ENCODE measurements at regions not wholly inside any gene's neighbourhood (a gene's known extent, or its start where the extent isn't known, plus 50 kb on each side); places are given as distances from the start of the nearest gene placed in this dataset.

DNA sequence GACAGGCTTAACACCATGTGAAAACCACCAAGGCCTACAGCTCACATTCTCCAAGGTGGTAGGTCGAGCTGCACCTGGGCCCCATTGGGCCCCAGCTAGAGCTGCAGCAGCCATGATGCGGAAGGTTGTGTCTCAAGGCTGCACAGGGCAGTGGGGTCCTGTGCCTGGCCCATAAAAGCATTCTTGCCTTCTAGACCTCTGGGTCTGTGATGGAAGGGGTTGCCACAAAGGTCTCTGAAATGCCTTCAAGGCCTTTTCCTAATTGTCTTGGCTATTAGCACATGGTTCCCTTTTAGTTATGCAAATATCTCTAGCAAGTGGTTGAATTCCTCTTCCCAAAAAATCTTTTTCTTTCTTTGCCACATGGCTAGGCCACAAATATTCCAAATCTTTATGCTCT lies 52.5 kb upstream of the C11orf58 start:
- no peak for DNase-seq

DNA sequence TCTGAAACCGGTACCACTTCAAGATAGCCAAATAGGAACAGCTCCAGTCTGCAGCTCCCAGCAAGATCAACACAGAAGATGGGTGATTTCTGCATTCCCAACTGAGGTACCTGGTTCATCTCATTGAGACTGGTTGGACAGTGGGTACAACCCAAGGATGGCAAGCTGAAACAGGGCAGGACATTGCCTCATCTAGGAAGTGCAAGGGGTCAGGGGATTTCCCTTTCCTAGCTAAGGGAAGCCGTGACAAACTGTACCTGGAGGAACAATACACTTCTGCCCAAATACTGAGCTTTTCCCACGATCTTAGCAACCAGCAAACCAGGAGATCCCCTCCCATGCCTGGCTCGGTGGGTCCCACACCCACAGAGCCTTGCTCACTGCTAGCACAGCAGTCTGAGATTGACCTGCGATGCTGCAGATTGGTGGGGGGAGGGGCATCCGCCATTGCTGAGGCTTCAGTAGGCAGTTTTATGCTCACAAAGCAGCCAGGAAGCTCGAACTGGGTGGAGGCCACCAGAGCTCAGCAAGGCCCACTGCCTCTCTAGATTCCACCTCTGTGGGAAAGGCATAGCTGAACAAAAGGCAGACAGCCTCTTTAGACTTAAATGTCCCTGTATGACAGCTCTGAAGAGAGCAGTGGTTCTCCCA lies 59.9 kb upstream of the C11orf58 start:
- DNase-seq = no peak

DNA sequence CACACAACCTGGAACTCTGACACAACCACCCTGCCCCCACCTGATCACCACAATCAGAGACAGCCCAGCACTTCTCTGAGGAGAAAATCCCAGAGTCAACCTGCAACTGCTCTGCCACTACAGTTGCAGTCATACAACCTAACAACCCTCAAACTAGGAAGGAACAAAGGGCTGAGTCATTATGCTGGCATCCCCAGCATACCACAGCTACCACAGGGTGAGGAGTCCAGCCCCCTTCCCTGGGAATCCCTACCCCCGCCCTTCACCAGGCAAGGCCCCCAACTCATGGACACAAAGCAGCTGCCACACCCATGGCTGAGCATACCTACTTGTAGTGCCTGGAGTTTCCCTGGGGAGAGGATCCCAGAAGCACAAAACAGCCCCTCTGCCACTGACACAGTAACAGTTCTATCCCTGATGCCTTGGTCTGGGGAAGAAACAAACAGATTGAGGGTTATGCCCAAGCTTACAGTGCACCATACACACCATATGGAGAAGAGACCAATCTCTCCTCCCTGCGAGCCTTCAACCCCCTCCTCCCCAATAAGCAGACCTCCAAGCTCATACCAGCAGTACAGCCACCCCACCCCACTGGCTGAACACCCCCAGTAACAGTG lies 68.5 kb upstream of the C11orf58 start:
- DNase-seq = peak; percentile 48

DNA sequence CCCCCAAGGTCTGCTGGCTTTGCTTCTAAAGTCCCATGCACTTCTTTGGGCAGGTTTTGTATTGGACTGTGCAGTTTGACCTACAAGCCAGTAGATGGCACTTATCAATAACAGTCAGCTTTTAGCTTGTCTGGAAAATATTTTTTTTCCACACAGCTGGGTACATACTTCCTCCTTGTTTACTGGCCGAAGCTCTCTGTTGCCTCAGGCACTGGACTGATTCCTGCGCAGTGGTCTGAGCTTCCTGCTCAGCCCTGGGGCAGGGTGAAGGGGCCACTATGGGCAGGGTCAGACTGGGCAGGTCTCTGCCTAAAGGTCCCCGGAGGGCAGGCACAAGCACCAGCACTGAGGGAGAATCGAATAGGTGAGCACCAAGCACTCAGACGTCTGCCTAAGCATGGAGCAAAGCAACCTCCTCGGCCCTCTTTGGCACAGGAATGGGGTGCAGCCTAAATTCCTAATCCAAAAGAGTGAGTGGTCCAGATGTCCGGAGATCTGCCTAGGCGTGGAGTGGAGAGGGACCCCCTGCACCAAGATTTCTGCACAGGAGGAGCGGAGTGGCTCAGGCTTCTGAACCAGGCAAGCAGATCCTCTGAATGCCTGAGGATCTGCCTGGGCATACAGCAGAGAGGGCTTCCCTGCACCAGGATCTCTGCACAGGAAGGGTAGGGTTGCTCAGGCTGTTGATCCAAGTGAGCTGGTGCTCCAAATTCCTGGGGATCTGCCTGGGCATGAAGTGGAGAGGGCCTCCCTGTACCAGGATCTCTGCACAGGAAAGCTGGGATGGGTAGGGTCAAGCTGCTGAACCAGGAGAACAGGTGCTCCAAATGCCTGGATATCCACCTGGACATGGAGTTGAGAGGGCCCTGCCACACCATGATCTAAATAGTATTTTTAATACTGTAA lies 105.9 kb upstream of the C11orf58 start:
- no peak for DNase-seq

DNA sequence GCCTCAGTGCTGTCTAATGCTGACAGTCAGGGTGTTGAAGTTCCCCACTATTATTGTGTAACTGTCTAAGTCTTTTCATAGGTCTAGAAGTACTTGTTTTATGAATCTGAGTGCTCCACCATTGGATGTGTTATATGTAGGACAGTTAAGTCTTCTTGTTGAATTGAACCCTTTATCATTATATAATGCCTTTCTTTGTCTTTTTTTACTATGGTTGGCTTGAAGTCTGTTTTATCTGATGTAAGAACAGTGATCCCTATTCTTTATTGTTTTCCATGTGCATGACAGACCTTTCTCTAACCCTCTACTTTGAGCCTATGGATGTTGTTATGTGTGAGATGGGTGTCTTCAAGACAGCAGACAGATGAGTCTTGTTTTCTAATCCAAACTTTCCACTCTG lies 107.8 kb upstream of the C11orf58 start:
- no peak for DNase-seq

DNA sequence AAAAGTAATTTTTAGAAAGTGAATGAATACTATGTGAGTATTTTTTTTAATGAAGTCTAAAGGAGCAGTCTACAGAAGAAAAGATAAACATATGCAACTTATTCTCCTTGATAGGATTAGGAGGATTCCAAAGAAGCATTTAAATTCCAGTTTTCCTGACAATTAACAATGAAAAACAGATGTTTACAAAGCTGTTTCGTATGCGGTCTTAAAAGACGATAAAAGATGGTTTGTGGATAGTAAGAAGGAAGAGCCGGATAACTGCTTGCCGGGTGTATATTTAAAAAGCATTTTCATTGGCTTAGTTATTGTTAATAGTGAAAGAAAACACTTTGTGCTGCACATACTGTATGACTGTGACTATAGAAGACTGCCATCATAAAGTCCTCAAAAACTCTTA lies 120.0 kb upstream of the C11orf58 start:
- DNase-seq = no peak

DNA sequence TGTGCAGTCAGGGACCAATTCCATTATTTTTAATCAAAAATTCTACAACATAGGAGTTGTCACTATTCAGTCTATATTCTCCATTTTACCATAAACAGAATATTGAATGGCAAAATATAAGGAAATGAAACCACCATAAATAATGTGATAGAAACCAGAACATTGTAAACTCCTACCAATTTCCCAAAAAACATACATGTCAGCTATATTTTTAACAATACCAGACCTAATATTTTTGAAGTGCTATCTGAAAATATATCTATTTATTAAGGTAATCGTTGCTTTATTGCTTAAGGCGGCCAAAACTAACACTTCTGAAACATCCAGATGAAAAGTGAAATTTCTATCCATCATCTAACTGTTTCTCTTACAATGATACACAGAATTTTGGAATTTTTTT lies 123.0 kb upstream of the C11orf58 start:
- no peak for DNase-seq

DNA sequence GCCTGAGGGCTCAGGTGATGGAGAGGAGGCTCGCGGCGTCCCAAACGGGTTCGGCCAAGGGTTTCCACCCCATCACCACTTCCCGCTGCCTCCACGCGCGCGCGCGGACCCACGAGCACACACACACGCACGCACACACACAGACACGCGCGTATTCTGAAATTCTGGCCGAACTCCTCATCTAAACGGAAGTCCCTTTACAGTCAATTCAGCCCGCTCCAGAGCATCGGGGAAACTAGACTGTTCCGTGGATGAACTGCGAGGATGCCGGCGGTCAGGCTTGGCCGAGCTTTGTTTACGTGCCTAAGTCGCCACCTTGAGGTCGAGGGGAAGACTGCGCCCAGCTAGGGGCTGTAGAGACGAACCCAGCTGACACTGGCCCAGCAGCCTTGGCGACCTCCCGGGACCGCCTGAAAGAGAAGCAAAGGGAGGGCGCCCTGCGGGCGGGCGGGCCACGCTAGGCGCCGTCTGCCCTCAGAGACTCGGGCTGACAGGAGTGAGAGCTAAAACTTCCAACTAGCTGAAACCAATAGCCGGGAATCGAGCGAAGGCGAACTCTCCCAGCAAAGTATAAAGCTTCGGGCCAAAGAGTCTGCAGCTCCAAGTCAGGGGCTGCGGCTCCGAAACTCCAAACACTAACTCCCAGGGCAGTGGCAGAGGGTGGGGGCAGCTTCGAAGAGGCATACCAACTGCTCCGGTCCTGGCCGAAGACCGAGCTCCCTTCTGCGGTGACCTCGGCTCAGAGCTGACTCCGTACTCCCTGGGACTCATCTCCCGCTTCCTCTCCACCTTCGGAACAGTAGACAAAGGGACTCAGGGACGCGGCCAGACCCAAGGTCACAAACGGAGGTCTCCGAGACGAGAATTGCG lies 124.7 kb upstream of the C11orf58 start:
- peak; percentile 82 for DNase-seq

DNA sequence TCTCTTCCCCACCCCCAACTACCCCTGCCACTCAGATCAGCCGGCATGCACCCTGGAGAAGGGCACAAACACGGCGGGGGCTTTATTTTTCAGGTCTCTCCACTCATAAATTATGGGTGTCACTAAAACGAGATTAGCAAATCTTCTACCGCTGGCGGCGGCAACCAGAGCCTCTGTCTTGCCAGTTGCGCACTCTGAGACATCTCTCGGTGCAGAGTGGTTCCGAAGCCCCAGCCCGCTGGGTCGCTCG lies 125.3 kb upstream of the C11orf58 start:
- no peak for DNase-seq

DNA sequence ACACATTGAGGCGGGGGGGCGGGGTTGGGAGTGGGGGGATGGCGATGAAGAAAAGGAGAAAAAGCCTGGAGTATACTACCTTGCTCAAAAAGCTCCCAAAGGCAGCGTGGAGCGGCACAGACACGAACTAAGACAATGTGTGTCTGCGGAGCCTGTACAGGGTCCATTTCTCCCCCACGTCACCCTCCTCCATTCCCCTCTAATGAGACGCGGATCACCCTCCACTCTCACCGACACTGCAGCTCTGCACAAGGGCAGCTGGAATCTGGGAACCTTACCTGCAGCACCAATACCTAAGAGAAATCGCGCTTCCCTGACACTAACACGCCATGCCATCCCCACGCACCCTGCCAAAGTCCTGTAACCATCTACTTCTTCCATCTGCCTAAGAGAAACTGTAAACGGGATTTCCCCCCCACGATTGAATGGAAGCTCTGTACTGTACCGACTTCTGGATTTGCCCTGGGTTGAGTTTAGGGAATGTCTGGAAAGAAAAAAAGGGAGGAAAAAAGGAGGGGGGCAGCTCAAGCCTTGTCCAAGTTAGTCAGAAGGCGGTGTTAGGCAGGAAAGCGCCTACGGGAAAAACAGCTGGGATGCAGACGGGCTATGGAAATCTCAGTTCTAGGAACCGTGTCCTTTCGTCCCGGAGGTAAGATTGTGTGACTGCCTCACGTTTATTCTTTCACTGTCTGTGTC lies 125.7 kb upstream of the C11orf58 start:
- DNase-seq = peak; percentile 15

DNA sequence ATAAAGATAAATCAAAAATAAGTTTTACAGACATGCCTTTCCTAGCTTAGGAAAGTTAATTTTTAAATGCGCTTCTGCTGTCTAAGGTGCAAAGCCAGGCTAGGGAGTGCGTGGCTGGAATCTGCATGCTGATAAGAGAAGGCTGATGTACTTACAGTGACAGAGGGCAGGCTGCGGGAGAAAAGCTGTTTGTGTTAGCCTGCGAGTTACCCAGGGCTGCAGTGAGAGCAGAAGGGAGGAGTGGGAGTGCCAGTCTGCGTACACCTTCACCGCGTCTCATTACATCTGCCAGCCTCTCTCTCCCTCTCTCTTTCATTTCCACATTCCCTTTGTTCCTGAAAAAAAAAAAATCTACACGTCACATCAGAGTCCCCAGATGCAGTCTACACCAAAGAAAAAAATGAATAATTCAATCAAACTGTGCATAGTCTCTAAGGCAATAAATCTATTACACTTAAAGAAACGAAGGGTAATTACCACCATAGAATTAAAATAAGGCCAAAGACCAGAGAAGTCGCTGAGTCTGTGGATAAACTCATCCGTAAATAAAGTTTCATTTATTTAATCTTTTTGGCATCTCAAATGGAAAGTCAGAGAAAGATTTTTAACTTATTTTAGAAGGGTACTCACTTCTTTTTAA lies 126.4 kb upstream of the C11orf58 start:
- no peak for DNase-seq

DNA sequence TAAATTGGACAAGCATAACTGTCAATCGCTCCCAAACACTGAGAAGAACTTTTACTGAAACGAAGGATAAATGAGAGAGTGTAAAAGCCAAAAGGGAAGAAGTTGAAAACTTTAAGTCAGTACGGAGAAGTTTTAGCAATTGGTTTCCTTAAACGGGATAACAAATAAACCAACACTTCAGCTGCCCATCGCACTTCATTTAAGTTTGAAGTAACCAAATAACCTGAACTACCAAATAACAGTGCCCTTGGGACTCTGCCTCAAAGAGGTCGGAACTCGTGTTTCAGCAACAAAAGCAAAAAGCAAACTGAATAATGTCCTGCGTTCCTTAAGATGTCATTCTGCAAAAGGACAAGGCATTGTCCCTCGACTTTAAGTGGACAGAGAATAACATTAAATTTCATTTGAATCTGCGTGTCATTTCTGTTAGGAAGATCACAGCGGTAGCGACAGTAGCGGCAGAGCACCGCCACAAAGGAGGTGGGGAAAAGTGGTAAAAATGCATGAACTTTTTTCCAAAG lies 127.0 kb upstream of the C11orf58 start:
- DNase-seq = no peak

DNA sequence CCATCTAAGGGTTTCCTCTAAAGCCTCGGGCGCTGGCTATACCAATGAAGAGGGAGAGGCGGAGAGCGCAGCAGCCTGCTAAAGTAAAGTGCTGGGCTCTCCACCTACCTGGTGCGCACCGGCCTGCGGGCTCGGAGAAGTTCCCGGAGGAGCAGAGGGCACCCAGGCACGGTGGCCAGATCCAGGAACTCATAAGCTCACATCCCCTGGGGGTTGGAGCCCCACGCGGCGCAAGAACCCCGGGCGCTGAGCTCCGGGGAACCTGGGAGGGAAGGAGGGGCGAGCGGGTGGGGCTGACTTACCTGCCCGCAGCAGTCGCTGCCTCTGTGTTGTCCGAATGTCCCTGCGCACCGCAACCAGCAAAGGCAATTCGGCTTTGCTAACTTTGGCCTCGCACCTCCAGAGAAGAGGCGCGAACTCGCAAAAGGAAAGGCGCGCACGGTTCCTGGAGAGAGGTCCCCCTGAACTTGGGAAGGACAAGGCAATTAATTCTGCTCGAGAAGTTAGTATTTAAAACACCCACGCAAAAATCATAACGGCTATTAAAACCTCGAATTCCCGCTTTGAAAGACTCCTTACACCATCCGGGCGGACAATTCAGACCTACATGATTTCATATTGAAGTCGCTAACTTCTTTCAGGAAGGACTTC lies 127.6 kb upstream of the C11orf58 start:
- DNase-seq = no peak

DNA sequence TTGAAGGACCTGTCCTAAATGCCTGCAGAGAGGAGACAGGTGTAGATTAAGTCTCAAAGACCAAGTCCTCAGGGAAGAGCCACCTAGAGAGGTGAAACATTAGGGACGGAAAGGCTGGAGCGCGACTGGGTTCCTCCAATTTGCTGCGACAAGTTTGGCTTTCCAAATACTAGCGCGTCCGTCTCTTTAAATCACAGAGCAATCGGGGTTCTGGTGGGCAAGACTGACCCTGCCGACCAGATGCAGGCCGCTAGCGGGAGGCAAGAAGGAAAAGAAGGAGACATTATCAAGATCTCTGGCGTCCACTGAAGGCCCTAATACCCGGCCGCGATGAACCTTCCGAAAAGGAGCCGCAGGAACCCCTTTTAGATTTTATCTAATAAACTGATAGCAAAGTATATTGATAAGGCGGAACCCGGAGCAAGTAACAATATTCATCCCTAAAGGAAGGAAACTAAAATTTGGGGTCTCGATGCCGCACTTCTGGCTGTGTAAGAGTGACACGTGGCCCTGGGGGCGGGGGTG lies 128.2 kb upstream of the C11orf58 start:
- no peak for DNase-seq

DNA sequence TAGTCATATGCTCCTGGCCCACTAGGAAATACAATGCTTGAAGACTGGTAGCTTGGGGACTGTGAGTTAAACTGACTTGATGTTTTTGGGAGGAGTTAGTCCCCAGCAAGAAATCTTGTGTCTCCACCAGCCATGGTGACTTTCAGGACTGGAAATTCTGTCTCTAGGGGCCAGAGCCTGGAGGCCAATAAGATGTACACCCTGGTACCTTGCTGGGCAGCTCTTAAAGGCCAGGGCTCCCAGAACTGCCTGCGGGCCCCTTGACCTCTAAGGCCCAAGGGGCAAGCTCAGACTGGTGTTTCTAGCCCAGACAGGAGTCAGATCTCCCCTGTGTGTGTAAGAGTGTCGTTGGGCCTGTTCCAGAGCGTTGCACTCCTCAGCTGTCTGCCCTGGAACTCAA lies 128.7 kb upstream of the C11orf58 start:
- DNase-seq = no peak

DNA sequence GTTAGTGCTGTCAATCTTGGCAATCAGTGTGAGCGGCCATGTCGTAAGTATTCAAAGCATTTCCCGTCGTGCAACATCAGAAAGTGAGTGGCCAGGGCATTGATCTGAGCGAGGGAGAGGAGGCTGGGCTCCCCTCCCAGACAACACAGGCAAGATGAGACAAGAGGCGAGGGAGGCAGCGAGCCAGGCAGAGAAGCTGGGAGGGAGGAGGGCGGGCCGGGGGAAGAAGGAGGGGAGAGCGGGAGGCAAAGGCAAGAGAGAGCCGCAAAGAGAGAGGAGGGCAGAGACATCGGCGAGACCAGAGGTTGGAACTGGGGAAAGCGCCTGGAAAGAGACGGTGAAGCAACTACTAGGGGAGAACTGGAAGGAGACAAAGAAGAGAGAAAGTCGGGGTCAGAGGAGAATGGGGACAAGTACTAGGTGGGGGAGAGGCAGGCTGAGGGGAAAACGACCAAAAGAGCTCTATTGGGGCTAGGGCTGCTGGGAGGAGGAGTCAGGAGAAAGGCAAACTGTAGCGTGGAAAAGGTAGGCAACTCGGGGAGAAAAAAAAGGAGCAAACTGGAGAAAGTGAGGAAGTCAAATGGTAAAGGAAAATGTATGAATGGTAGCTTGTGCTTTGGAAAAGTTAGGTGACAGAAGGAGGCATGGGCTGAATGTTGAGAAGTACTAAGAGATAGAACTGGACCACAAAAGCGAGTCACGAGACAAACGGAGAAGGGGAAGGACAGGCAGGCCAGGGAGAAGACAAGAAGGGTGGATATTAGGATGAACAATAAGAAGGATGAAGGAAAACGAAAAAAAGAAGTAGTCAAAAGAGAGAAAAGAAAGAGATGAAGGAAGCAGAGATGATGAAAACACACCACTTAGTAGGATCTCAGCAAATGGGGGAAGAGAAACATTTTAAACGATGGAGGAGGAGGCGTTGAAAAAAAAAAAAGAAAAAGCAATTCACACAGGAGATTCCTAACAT lies 130.5 kb upstream of the C11orf58 start:
- DNase-seq = peak; percentile 81

DNA sequence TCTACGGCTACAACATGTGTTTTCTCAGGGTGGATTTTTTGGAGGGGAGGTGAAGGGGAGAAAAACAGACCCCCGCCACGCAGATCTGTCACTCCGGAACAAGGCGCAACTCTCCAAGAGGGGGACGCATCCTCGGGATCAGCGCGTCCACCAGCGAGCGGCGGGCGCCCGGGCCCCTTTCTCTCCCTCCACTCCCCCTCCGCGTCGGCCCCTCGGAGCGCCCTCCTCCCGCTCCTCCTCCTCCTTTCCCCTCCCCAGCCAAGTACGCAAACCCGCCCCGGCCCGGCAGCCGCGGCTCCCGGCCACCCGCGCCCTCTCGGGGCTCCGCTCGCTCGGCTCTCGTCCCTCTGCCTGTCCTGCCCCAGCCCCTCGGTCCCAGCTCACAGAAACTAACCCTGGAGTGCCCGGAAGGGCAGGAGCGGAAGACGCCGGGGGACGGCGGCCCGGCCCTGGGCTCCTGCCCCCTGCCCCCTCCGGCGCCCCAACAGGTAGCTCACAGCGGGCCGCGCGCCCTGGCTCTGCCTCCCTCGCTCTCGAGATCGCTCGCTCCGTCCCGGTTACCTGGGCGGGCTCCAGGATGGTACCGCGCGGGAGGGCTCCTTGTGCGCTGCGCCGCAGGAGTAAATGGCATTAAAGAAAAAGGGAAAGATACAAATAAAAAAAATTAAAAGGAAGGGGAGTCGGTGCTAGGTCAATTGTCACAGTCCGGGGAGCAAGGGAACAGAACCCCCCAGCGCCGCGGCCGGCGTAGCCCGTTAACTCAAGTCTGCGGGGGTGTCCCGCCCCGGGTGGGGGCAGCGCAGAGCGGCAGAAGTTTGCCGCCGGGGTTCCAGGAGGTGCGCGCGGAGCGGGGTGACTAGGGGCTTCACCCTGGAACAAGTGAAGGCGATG lies 131.4 kb upstream of the C11orf58 start:
- DNase-seq = peak; percentile 27
